ENCODE measurements at regions not wholly inside any gene's neighbourhood (a gene's known extent, or its start where the extent isn't known, plus 50 kb on each side); places are given as distances from the start of the nearest gene placed in this dataset.

DNA sequence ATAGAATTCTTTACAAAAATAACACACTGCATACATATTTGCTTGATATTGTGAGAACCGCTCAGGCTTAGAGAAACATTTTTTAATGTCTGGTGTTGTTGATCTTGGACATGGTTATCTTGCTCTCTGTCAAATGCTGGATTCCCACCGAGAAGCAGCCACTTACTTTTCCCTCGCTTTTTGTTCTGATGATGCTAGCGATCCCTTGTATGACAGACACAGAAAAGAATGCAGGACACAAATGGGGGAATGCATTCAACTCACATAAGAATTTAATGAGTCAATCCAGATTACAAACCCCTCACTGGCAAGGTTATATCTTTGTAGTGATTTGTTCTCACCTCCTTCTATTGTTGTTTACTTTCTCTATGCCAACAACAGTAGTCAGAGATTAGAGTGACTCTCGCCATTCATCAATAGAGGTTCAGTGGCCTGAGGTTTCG lies 76.8 kb upstream of the AKT3 start:
- no peak for TF ChIP-seq POLR2A (IDR thresholded peaks at IDR 0.05; ENCODE audit: extremely low read depth, insufficient read length)
- TF ChIP-seq MYC (IDR thresholded peaks at IDR 0.05; ENCODE audit: low read depth, low read length): no peak
- TF ChIP-seq, protein P1, sequence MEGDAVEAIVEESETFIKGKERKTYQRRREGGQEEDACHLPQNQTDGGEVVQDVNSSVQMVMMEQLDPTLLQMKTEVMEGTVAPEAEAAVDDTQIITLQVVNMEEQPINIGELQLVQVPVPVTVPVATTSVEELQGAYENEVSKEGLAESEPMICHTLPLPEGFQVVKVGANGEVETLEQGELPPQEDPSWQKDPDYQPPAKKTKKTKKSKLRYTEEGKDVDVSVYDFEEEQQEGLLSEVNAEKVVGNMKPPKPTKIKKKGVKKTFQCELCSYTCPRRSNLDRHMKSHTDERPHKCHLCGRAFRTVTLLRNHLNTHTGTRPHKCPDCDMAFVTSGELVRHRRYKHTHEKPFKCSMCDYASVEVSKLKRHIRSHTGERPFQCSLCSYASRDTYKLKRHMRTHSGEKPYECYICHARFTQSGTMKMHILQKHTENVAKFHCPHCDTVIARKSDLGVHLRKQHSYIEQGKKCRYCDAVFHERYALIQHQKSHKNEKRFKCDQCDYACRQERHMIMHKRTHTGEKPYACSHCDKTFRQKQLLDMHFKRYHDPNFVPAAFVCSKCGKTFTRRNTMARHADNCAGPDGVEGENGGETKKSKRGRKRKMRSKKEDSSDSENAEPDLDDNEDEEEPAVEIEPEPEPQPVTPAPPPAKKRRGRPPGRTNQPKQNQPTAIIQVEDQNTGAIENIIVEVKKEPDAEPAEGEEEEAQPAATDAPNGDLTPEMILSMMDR (IDR thresholded peaks at IDR 0.05; ENCODE audit: low read depth, low read length): no peak
- TF ChIP-seq, protein P2, sequence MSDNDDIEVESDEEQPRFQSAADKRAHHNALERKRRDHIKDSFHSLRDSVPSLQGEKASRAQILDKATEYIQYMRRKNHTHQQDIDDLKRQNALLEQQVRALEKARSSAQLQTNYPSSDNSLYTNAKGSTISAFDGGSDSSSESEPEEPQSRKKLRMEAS (IDR thresholded peaks at IDR 0.05; ENCODE audit: low read depth, low read length): no peak
- DNase-seq (ENCODE audit: low read depth): no peak
- no peak overlapping the region for H3K4me3 ChIP-seq (ENCODE audit: low read depth, low read length)

DNA sequence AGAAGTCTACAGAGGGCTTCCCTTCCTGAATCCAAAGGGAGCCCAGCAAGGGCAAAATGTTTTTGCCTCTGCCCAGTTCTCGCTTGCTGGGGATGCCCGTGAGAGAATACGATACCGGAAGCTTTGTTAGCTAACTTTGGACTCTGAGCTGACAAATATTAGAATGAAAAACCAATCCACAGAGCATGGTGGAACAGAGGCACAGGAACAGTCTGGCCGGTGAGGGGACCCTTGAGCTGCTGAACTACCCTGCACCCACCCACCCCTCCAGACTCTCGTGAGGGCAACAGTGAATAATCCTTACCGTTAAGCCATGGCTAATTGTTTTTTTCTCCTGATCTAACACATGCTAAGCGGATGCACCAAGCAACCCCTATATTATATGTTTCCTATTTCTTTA lies 76.3 kb upstream of the AKT3 start:
- no peak overlapping the region for H3K4me3 ChIP-seq (ENCODE audit: low read depth, low read length)
- no peak for TF ChIP-seq MYC (IDR thresholded peaks at IDR 0.05; ENCODE audit: low read depth, low read length)
- TF ChIP-seq, protein P1 (IDR thresholded peaks at IDR 0.05; ENCODE audit: low read depth, low read length): no peak
- no peak for DNase-seq (ENCODE audit: low read depth)

DNA sequence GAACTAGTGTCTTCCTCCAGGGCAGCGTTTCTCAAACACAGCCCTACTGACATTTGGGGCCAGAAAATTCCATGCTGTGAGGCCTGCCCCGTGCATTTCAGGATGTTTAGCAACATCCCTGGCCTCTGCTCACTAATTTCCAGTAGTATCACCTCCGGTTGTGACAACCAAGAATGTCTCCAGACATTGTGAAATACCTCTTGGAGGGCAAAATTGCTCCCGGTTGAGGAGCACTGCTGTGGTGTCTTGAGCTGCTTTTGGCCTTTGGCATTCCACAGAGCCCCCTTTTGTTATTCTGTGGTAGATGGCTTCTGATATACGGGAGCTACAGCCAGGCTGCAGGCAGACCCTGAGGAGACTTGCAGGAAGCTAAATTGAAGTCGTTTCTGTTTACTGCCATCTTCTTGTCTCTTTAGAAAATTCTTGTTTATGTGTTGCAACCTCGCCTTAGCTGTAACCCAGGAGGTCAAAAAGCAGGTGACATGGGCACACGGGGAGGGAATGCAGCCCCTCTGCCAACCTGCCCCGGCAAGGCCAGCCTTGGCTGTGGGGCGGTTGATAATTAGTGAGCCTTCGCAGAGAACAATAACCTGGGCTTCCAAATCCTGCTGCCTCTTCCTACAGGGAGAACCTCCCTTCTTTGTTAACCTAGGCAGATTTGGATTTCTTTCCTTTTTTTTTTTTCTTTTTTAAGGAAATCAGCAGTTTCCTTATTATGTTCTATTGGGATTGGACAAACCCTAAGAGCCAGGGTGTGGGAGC lies 74.7 kb upstream of the AKT3 start:
- TF ChIP-seq, protein P1 (IDR thresholded peaks at IDR 0.05; ENCODE audit: low read depth, low read length): no peak
- TF ChIP-seq MYC (IDR thresholded peaks at IDR 0.05; ENCODE audit: low read depth, low read length) (no peak), POLR2A (IDR thresholded peaks at IDR 0.05; ENCODE audit: extremely low read depth, insufficient read length) (no peak)
- TF ChIP-seq, protein P2 (IDR thresholded peaks at IDR 0.05; ENCODE audit: low read depth, low read length): no peak
- DNase-seq (ENCODE audit: low read depth): peak; percentile 39
- H3K4me3 ChIP-seq (ENCODE audit: low read depth, low read length): no peak overlapping the region

DNA sequence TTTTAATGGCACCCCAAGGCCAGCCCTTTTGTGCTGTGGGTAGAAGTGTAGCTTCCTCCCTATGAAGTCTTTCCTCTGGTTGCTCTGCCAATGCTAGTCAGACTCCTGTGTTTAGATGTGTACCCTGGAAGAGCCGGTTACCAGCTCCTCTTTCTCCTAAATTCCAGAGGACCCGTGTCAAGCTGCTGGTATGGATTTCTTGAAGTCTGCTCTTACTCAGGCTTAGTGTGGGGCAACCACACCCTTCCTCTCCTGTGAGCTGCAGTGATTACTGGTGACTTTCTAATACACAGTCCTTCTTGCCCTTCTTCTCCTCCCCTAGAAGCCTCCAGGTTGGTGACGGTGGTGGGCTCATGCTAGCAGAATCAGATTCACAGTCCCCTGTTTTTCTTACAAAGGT lies 74.1 kb upstream of the AKT3 start:
- no peak overlapping the region for H3K4me3 ChIP-seq (ENCODE audit: low read depth, low read length)
- TF ChIP-seq, protein P2 (IDR thresholded peaks at IDR 0.05; ENCODE audit: low read depth, low read length): no peak
- TF ChIP-seq, protein P1 (IDR thresholded peaks at IDR 0.05; ENCODE audit: low read depth, low read length): no peak
- TF ChIP-seq MYC (IDR thresholded peaks at IDR 0.05; ENCODE audit: low read depth, low read length) (no peak), POLR2A (IDR thresholded peaks at IDR 0.05; ENCODE audit: extremely low read depth, insufficient read length) (no peak)
- DNase-seq (ENCODE audit: low read depth): no peak

DNA sequence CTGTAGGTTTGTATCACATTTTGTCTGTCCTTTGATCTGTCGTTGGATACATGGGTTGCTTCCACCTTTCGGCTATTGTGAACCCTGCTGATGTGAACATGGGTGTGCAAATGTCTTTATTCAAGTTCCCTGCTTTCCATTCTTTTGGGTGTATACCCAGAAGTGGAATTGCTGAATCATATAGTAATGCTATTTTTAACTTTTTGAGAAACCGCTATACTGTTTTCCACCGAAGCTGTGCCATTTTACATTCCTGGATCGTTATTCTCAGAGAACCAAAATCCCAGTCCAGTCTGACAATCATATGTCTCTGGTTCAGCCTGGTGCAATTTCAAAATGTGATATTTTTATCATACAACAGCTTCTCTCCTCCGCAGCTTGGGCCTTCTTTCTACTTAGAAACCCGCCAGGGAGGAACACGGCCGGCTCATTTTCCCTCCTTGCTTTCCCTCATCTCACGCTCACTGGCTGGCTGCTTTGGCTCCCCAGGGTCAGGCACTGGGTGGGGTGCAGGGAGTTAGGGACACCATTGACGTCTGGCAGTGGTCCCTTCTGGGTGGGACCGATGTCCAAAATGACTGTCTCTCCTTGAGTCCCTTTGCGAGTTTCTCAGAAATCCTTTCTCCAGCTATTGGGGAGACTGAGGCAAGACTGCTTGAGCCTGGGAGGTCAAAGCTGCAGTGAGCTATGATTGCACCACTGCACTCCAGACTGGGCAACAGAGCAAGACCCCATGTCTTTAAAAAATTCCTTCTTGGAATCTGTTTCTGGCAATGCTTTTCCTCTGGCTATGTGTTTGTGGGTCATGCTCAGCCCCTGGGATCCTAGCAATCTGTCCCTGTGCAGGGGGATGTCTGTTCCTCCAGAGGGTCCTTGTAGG lies 73.5 kb upstream of the AKT3 start:
- TF ChIP-seq, protein P1 (IDR thresholded peaks at IDR 0.05; ENCODE audit: low read depth, low read length): no peak
- TF ChIP-seq, protein P2 (IDR thresholded peaks at IDR 0.05; ENCODE audit: low read depth, low read length): no peak
- no peak for TF ChIP-seq POLR2A (IDR thresholded peaks at IDR 0.05; ENCODE audit: extremely low read depth, insufficient read length)
- no peak for TF ChIP-seq MYC (IDR thresholded peaks at IDR 0.05; ENCODE audit: low read depth, low read length)
- no peak overlapping the region for H3K4me3 ChIP-seq (ENCODE audit: low read depth, low read length)
- DNase-seq (ENCODE audit: low read depth): no peak

Data from NB4 (cell line).